ENCODE measurements at regions not wholly inside any gene's neighbourhood (a gene's known extent, or its start where the extent isn't known, plus 50 kb on each side); places are given as distances from the start of the nearest gene placed in this dataset.
A peak's percentile ranks its signal among the peaks of the same experiment; 100 is the strongest.

DNA sequence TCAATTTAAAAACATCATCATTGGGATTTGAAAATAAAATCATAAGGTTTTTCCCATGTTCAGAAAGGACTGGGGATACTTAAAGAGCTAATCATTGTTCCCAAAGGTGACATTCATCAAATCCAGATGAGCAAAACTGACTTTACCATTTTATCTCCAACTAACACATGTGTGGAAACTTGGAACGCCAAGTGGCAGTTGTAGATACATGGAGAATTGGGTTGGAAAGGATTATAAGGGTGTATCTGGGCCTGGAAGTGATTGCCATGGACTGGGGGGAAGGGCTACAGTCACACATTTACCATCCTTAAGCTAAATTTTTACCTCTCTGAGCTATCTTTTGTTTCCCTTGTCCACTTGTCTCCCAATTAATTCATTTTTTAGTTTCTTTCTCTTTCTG is 203.4 kb downstream of the SLC39A8 start:
- Histone ChIP-seq H3K4me1 (no peaks in the 10 kb centered on the region), H3K36me3 (no peaks in the 10 kb centered on the region), H3K4me3 (no peak overlapping the region), H3K9me3 (no peaks in the 10 kb centered on the region), H3K27me3 (no peaks in the 10 kb centered on the region), H3K27ac (no peak overlapping the region)
- TF ChIP-seq, protein P1, sequence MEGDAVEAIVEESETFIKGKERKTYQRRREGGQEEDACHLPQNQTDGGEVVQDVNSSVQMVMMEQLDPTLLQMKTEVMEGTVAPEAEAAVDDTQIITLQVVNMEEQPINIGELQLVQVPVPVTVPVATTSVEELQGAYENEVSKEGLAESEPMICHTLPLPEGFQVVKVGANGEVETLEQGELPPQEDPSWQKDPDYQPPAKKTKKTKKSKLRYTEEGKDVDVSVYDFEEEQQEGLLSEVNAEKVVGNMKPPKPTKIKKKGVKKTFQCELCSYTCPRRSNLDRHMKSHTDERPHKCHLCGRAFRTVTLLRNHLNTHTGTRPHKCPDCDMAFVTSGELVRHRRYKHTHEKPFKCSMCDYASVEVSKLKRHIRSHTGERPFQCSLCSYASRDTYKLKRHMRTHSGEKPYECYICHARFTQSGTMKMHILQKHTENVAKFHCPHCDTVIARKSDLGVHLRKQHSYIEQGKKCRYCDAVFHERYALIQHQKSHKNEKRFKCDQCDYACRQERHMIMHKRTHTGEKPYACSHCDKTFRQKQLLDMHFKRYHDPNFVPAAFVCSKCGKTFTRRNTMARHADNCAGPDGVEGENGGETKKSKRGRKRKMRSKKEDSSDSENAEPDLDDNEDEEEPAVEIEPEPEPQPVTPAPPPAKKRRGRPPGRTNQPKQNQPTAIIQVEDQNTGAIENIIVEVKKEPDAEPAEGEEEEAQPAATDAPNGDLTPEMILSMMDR (IDR thresholded peaks at IDR 0.05), result no peak
- DNase-seq, result no peak
- ATAC-seq, result no peak
- intact Hi-C loops (cut with DNase I), result no loop called here

DNA sequence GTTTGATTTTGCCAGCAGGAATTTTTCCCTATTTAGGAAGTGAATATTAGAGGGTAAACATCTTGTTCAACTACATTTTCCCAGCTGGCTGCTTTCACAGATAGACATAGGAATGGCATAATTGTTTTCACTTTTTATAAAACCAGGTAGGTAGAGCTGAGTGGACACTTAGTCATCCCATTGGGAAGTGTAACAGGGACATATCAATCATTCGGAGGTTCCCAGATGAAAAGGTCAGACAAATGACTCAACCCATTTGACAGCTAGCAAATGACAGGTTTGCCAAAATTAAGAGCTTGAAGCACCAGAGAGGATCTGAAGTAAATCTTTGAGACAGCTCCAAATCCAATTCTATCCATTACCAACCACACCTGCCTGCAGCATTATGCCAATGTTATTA is 205.3 kb downstream of the SLC39A8 start:
- no peak overlapping the region for H3K4me3 ChIP-seq
- no peaks in the 10 kb centered on the region for H3K4me1 ChIP-seq
- H3K27me3 ChIP-seq, result no peaks in the 10 kb centered on the region
- no peak overlapping the region for H3K27ac ChIP-seq
- ATAC-seq (no peak), DNase-seq (no peak)
- TF ChIP-seq, protein P1 (IDR thresholded peaks at IDR 0.05), result no peak
- no peaks in the 10 kb centered on the region for H3K9me3 ChIP-seq
- intact Hi-C loops (cut with DNase I), result no loop called here
- no peaks in the 10 kb centered on the region for H3K36me3 ChIP-seq

DNA sequence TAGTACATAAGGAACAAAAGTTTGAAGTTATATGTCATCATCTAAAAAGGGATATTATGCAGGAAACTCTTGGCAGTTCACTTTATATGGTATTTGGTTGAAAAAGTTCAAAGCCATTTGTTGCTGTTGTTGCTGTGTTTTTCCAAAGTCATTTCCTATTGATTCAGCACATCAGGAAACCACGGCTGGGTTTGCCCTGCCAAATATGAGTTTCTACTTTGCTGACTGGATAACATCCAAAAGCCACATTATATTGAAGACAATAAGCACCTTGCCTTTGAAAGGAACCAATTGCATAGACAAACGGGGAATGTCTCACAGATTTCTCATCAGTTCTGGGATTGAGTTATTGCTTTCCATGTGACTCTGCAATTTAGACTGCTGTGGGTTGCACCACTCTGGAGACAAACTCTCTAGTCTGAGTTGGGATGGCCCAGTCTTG is 206.1 kb downstream of the SLC39A8 start:
- ATAC-seq, result peak; percentile 33
- DNase-seq, result peak in 1 of 4 donors; percentile 8
- no peaks in the 10 kb centered on the region for H3K9me3 ChIP-seq
- no peak overlapping the region for H3K4me3 ChIP-seq
- TF ChIP-seq, protein P1 (IDR thresholded peaks at IDR 0.05), result no peak
- H3K27me3 ChIP-seq, result no peaks in the 10 kb centered on the region
- H3K4me1 ChIP-seq, result no peaks in the 10 kb centered on the region
- no peak overlapping the region for H3K27ac ChIP-seq
- H3K36me3 ChIP-seq, result no peaks in the 10 kb centered on the region
- intact Hi-C loops (cut with DNase I), result no loop called here

DNA sequence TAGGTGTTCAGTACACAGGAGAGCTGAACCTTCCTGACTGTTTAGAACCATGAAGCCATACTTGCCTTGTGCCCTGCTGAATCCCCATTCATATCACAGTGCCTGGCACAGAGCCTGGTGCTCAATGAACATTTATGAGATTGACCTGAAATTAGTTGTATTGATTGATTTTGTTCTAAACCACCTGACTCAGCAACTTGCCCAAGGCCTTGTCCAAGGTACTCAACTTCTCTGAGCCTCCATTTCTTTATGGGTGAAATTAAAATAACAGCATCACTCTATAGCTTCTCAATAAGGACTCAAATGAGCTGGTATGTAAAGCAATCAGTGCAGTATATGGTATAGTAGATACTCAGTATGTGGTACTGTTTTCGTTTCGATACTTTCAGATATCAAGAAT is 208.1 kb downstream of the SLC39A8 start:
- intact Hi-C loops (cut with DNase I), result no loop called here
- Histone ChIP-seq H3K36me3 (no peaks in the 10 kb centered on the region), H3K4me1 (no peaks in the 10 kb centered on the region), H3K4me3 (no peak overlapping the region), H3K9me3 (no peaks in the 10 kb centered on the region), H3K27me3 (no peaks in the 10 kb centered on the region), H3K27ac (no peak overlapping the region)
- DNase-seq (no peak), ATAC-seq (no peak)
- TF ChIP-seq, protein P1 (IDR thresholded peaks at IDR 0.05), result no peak

DNA sequence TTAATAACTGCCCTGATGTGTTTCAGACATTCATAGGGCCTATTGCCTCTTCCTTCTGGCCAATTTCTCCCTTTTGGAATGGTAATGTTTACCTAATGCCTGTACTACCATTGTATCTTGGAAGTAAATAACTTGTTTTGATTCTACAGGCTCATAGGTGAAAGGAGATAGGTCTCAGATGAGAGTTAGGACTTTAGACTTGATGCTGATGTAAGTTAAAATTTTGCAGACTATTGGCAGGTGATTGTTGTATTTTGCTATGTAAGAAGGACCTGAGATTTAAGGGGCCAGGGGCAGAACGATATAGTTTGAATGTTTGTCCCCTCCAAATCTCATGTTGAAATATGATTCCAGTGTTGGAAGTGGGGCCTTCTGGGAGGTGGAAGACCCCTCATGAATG is 215.5 kb downstream of the SLC39A8 start:
- Histone ChIP-seq H3K27ac (no peak overlapping the region), H3K4me3 (no peak overlapping the region), H3K27me3 (no peaks in the 10 kb centered on the region), H3K4me1 (no peaks in the 10 kb centered on the region), H3K36me3 (no peaks in the 10 kb centered on the region), H3K9me3 (peaks cover 0 to 3% of the 10 kb centered on the region in 2 donors)
- intact Hi-C loops (cut with DNase I), result no loop called here
- DNase-seq (no peak), ATAC-seq (no peak)
- TF ChIP-seq, protein P1 (IDR thresholded peaks at IDR 0.05), result no peak
